ENCODE measurements at regions not wholly inside any gene's neighbourhood (a gene's known extent, or its start where the extent isn't known, plus 50 kb on each side); places are given as distances from the start of the nearest gene placed in this dataset.
"Not testable (repeated sequence)": the region's sequence is repeated elsewhere in the genome, so short reads cannot be mapped to it uniquely, and the experiment has no call there.

DNA sequence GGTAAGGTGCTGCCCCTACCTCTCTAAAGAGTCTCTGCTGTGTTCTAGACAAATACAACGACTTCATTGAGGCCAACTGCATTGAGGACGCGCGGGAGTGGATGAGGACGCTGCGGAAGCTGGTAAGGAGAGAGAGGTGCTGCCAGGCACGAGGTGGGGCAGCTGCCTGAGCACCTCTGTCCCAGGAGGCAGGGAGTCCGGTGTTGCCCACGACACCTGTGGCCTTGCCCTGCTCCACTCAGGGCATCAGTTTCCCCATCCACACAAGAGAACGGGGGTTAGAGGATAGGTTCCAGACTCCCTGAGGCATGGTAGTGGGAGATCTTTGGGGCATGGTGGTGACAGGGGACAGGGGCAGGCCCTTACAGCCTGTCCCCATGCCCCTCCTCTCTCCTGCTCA lies 256.1 kb upstream of the TP53TG3C start:
- TF ChIP-seq, protein P1, sequence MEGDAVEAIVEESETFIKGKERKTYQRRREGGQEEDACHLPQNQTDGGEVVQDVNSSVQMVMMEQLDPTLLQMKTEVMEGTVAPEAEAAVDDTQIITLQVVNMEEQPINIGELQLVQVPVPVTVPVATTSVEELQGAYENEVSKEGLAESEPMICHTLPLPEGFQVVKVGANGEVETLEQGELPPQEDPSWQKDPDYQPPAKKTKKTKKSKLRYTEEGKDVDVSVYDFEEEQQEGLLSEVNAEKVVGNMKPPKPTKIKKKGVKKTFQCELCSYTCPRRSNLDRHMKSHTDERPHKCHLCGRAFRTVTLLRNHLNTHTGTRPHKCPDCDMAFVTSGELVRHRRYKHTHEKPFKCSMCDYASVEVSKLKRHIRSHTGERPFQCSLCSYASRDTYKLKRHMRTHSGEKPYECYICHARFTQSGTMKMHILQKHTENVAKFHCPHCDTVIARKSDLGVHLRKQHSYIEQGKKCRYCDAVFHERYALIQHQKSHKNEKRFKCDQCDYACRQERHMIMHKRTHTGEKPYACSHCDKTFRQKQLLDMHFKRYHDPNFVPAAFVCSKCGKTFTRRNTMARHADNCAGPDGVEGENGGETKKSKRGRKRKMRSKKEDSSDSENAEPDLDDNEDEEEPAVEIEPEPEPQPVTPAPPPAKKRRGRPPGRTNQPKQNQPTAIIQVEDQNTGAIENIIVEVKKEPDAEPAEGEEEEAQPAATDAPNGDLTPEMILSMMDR (IDR thresholded peaks at IDR 0.05): not testable (repeated sequence)
- TF ChIP-seq, protein P2, sequence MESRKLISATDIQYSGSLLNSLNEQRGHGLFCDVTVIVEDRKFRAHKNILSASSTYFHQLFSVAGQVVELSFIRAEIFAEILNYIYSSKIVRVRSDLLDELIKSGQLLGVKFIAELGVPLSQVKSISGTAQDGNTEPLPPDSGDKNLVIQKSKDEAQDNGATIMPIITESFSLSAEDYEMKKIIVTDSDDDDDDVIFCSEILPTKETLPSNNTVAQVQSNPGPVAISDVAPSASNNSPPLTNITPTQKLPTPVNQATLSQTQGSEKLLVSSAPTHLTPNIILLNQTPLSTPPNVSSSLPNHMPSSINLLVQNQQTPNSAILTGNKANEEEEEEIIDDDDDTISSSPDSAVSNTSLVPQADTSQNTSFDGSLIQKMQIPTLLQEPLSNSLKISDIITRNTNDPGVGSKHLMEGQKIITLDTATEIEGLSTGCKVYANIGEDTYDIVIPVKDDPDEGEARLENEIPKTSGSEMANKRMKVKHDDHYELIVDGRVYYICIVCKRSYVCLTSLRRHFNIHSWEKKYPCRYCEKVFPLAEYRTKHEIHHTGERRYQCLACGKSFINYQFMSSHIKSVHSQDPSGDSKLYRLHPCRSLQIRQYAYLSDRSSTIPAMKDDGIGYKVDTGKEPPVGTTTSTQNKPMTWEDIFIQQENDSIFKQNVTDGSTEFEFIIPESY (IDR thresholded peaks at IDR 0.05; ENCODE audit: borderline replicate concordance, low read depth): not testable (repeated sequence)
- TF ChIP-seq, protein P3, sequence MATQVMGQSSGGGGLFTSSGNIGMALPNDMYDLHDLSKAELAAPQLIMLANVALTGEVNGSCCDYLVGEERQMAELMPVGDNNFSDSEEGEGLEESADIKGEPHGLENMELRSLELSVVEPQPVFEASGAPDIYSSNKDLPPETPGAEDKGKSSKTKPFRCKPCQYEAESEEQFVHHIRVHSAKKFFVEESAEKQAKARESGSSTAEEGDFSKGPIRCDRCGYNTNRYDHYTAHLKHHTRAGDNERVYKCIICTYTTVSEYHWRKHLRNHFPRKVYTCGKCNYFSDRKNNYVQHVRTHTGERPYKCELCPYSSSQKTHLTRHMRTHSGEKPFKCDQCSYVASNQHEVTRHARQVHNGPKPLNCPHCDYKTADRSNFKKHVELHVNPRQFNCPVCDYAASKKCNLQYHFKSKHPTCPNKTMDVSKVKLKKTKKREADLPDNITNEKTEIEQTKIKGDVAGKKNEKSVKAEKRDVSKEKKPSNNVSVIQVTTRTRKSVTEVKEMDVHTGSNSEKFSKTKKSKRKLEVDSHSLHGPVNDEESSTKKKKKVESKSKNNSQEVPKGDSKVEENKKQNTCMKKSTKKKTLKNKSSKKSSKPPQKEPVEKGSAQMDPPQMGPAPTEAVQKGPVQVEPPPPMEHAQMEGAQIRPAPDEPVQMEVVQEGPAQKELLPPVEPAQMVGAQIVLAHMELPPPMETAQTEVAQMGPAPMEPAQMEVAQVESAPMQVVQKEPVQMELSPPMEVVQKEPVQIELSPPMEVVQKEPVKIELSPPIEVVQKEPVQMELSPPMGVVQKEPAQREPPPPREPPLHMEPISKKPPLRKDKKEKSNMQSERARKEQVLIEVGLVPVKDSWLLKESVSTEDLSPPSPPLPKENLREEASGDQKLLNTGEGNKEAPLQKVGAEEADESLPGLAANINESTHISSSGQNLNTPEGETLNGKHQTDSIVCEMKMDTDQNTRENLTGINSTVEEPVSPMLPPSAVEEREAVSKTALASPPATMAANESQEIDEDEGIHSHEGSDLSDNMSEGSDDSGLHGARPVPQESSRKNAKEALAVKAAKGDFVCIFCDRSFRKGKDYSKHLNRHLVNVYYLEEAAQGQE (IDR thresholded peaks at IDR 0.05; ENCODE audit: low read depth, low read length): not testable (repeated sequence)
- TF ChIP-seq ELF1 (IDR thresholded peaks at IDR 0.05); EZH2phosphoT487 (IDR thresholded peaks at IDR 0.05; ENCODE audit: borderline replicate concordance, low read depth); POLR2AphosphoS5 (IDR thresholded peaks at IDR 0.05; ENCODE audit: low read depth, low read length); CHD2 (IDR thresholded peaks at IDR 0.05; ENCODE audit: low read length, partially characterized antibody); JUND (IDR thresholded peaks at IDR 0.05); EP300 (IDR thresholded peaks at IDR 0.05; ENCODE audit: borderline replicate concordance in 1 of 2, low read depth in 1 of 2, low read length in 1 of 2): not testable (repeated sequence)

Measured in SK-N-SH (cell line).